Heart left ventricle (tissue), 13 donors: ENCODE measurements at regions not wholly inside any gene's neighbourhood (a gene's known extent, or its start where the extent isn't known, plus 50 kb on each side); places are given as distances from the start of the nearest gene placed in this dataset.

Experiments used
- CTCF ChIP-seq, 12 donors: fragments of 200-600 bp; sonication (generic) in 4 of 12; IDR thresholded peaks; one replicate each; pipeline versions ENCODE4 v1.5.0 to v1.8.0; 2018 to 2022; ENCODE audit warnings: antibody characterized with exemption in 12 of 12, mild to moderate bottlenecking in 5 of 12
- POLR2A ChIP-seq, 2 donors: fragments of 450-650 bp; IDR thresholded peaks; one replicate each; pipeline ENCODE4 v1.6.1; 2017; ENCODE audit warnings: antibody characterized with exemption in 2 of 2, mild to moderate bottlenecking in 2 of 2, moderate library complexity in 2 of 2
- donor health status: ischemic (EF 13 %, LVEDD 7.1; RV severe dilation, severe dysfunction).
- donor health status: DM: no; HTN: yes; CAD: no.
- donor health status: DM: no; HTN: no; CAD: no.
- donor health status: ischemic (EF 25% LVEDD 6.9; RV normal size, moderate dysfunction).
- donor health status: ischemic (EF 25% LVEDD 5.7; RV mildly dilated, moderate dysfunction).
- donor health status: ischemic (EF 35%, LVEDD 5.7; RV mildly dilated, moderate dysfunction).
- donor health status: nonischemic (EF 11% LVEDD 7.7; RV severe dilation, severe dysfunction).
- donor health status: DM: yes; HTN: yes; CAD: no.
- donor health status: PGD.
- donor health status: ischemic (EF 29% LVEDD 5.4; RV normal size, mild dysfunction).
- donor health status: nonischemic (EF 23%, LVEDD 6.1; RV moderate dilation, normal function).

GRCh38 chr6:15063253-15063853, 182.5 kb upstream of the JARID2 start:
- TF ChIP-seq CTCF (IDR thresholded peaks at IDR 0.05) (no peak), POLR2A (IDR thresholded peaks at IDR 0.05) (no peak)
